Aorta (tissue), 5 donors: ENCODE measurements at regions not wholly inside any gene's neighbourhood (a gene's known extent, or its start where the extent isn't known, plus 50 kb on each side); places are given as distances from the start of the nearest gene placed in this dataset.

Experiments used
- ATAC-seq: fragments of 200-7000 bp; cut with Tn5 transposase; one replicate; pipeline ENCODE4 v1.9.1; 2022; ENCODE audit warnings: moderate library complexity; ENCODE audit not compliant: low FRiP score
- DNase-seq, 2 donors: peaks; one replicate each; pipeline ENCODE4 v3.0.0-alpha.2; 2020
- H3K27ac ChIP-seq, 2 donors: one replicate each; pipeline ENCODE4 v1.5.1; 2013; ENCODE audit warnings: low read length in 2 of 2, mild to moderate bottlenecking in 2 of 2, moderate library complexity in 2 of 2, control low read depth in 1 of 2, inconsistent platforms in 1 of 2, low read depth in 1 of 2
- H3K27me3 ChIP-seq, 2 donors: one replicate each; pipeline ENCODE4 v1.6.1; 2013; ENCODE audit warnings: control low read depth in 1 of 2, low read length in 1 of 2, mild to moderate bottlenecking in 1 of 2, moderate library complexity in 1 of 2; ENCODE audit not compliant: insufficient read depth in 2 of 2, control insufficient read depth in 1 of 2
- H3K36me3 ChIP-seq, 2 donors: one replicate each; pipeline ENCODE4 v1.6.1; 2013; ENCODE audit warnings: control low read depth in 1 of 2, low read length in 1 of 2, mild to moderate bottlenecking in 1 of 2; ENCODE audit not compliant: insufficient read depth in 2 of 2, control insufficient read depth in 1 of 2
- H3K4me1 ChIP-seq, 2 donors: one replicate each; pipeline ENCODE4 v1.6.1; 2013; ENCODE audit warnings: low read length in 2 of 2, control low read depth in 1 of 2, mild to moderate bottlenecking in 1 of 2, moderate library complexity in 1 of 2; ENCODE audit not compliant: insufficient read depth in 2 of 2, control insufficient read depth in 1 of 2
- H3K4me3 ChIP-seq, 2 donors: one replicate each; pipeline ENCODE4 v1.5.1; 2013; ENCODE audit warnings: low read length in 2 of 2, control low read depth in 1 of 2, mild to moderate bottlenecking in 1 of 2
- H3K9me3 ChIP-seq: one replicate; pipeline ENCODE4 v1.6.1; 2013; ENCODE audit warnings: mild to moderate bottlenecking, low read length; ENCODE audit not compliant: control insufficient read depth
- WGBS, 2 donors: extraction: QIAGEN DNeasy Blood & Tissue Kit; methylation state at CpG; one replicate each; pipeline ENCODE4 v1.1.7; 2013; 5-methylcytosine and 5-hydroxymethylcytosine counted together
- intact Hi-C, 2 donors: fragments of 100-400 bp; cut with DNase I; formaldehyde crosslinking; loops; one replicate each; pipeline versions ENCODE4 v1.14.2 to v1.15.0; 2022
- donor health status: healthy with polysubstance abuse.
- donor health status: Bipolar disorder and iron deficiency.
- donor health status: DM: no; HTN: no; CAD: no.
- donor health status: DM: no; HTN: no; CAD: no.
- donor health status: DM: yes; HTN: yes; CAD: no.

DNA sequence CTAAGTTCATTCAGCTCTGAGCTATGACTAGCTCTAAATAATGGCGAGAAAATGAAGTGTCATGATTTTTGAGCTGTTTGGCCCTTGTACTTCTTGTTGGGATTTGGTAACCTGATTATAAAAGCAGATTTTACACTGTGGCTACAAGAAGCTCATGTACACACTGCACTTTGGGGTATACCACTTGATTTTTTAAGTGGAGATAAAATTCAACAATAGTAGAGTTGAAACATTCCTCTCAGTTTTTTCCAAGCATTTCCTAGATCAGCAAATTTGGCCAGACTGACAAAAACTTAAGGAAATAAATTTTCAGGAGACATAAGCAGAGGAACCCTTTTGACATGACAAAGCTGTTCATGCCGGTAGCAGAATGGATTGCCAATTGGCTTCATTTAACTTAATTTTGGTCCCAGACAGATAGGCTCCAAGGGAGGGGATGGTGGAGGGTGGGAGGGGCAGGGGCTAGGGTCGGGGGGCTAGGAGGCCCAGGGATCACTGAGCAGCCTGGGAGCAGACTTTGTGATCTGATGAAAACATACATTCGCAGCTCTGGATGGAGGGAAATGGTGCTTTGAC lies 575.9 kb downstream of the METTL15 start:
- Histone ChIP-seq H3K36me3 (no peaks in the 10 kb centered on the region), H3K27ac (no peak overlapping the region), H3K4me3 (no peak overlapping the region), H3K9me3 (no peaks in the 10 kb centered on the region), H3K27me3 (no peaks in the 10 kb centered on the region), H3K4me1 (no peaks in the 10 kb centered on the region)
- ATAC-seq (no peak), DNase-seq (no peak)
- 53 to 61% methylated on average over 4 of the region's 4 CpGs for WGBS, 2 donors
- intact Hi-C loops = no loop called here

GRCh38 chr11:28679795-28680468 lies 571.7 kb downstream of the METTL15 start:
- Histone ChIP-seq H3K9me3 (no peaks in the 10 kb centered on the region), H3K4me3 (no peak overlapping the region), H3K27ac (no peak overlapping the region), H3K27me3 (no peaks in the 10 kb centered on the region), H3K4me1 (no peaks in the 10 kb centered on the region), H3K36me3 (no peaks in the 10 kb centered on the region)
- DNase-seq (peak in 1 of 2 donors; percentile 46), ATAC-seq (no peak)
- intact Hi-C loops = no loop called here
- whole genome bisulfite sequencing, 2 donors = 90 to 93% methylated on average over 3 of the region's 3 CpGs

GRCh38 chr11:28677721-28678120 lies 569.5 kb downstream of the METTL15 start:
- Histone ChIP-seq H3K36me3 (no peaks in the 10 kb centered on the region), H3K27me3 (no peaks in the 10 kb centered on the region), H3K9me3 (no peaks in the 10 kb centered on the region), H3K4me1 (no peaks in the 10 kb centered on the region), H3K27ac (no peak overlapping the region), H3K4me3 (no peak overlapping the region)
- intact Hi-C loops = no loop called here
- 99 to 100% methylated on average over 1 of the region's 1 CpG for WGBS, 2 donors
- ATAC-seq = no peak
- DNase-seq = no peak

DNA sequence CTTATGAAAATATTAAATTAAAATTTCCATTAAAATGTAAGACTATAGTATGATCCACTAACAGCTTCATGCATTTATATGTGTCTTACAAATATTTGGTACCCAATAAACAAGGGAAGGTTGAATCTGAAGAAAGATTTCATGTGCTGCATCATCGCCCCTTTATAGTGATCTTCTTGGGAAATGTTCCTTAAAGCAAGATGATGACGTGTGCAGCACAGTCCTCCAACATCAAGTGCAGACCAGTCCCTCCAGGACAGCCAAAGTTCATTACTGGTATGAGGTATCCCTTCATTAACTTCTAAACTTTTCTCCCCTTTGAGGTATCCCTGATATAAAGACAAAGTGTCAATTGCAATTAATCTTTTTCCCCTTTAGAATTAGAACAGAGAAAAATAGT lies 567.0 kb downstream of the METTL15 start:
- no peak overlapping the region for H3K27ac ChIP-seq
- H3K27me3 ChIP-seq = no peaks in the 10 kb centered on the region
- no peaks in the 10 kb centered on the region for H3K4me1 ChIP-seq
- DNase-seq = no peak
- H3K9me3 ChIP-seq = no peaks in the 10 kb centered on the region
- 94 to 95% methylated on average over 2 of the region's 2 CpGs for WGBS, 2 donors
- no peak for ATAC-seq
- intact Hi-C loops = no loop called here
- H3K36me3 ChIP-seq = no peaks in the 10 kb centered on the region
- no peak overlapping the region for H3K4me3 ChIP-seq

DNA sequence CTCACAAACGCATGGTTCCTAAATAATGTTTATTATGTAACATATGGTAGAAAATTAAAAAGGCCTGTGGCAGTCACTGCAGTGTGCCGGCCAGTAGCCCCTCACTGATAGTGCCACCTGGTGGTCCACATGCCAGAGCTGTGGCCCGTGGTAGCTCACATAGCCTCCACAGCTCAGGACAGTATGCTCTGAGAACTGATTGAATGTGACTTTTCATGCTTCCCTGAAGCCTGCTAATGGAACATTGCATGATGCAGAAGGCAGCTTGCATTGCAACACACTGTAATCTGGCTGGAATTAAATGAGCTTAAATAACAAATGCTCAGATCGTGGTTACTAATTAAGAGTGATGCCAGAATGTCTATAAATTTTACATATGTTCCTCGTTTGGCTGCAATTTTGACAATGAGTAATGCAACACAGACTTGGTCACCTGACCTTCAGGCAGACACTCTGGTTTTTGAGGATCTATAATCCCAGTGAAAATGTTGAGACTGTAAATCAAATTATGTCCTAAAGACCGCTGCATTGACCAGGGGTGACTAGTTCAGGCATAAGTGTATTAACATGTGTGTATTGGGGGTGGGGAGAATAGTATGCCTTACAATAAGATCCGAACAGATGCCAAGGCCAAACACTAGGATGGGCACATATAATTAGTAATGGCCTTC lies 566.4 kb downstream of the METTL15 start:
- Histone ChIP-seq H3K4me3 (no peak overlapping the region), H3K4me1 (no peaks in the 10 kb centered on the region), H3K27ac (no peak overlapping the region), H3K27me3 (no peaks in the 10 kb centered on the region), H3K36me3 (no peaks in the 10 kb centered on the region), H3K9me3 (no peaks in the 10 kb centered on the region)
- ATAC-seq (no peak), DNase-seq (no peak)
- WGBS, 2 donors = 59 to 64% methylated on average over 7 of the region's 7 CpGs
- intact Hi-C loops = no loop called here

DNA sequence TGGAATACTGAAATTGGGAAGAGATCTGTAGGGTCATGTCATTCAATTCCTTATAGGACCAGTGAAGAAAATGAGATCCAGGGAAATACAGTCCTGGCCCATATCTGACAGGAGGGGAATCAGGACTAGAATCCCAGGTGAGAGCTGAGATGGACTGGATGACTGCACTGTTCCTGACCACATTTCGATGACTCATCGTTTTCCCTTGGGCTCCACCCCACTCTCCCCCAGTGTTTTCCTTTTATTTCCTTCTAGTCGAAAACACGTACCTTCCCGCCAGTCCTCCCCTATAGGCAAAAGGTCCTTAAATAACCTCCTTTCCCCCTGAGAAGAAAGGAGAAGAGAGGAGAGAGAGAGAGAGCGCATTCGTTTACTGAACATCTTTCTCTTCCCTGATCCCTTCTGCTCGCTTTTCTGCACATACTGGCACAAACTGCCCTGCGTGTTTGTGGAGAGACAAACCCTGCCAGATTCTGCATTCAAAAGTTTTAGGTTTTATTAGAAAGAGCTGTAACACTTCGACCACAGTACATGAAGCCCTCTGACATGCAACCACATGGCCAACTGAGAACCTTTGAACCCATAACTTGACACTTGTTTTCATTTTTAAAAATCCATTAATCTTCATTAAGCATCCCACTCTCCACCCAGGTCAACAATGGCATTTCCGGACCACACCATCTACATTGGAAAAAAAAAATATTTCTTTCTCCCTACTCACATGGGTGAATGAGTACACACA lies 565.7 kb downstream of the METTL15 start:
- DNase-seq = no peak
- Histone ChIP-seq H3K4me3 (no peak overlapping the region), H3K27me3 (no peaks in the 10 kb centered on the region), H3K27ac (no peak overlapping the region), H3K36me3 (no peaks in the 10 kb centered on the region), H3K4me1 (no peaks in the 10 kb centered on the region), H3K9me3 (no peaks in the 10 kb centered on the region)
- ATAC-seq = no peak
- intact Hi-C loops = no loop called here
- 61 to 66% methylated on average over 11 of the region's 11 CpGs for WGBS, 2 donors

GRCh38 chr11:28671274-28671673 lies 563.1 kb downstream of the METTL15 start:
- Histone ChIP-seq H3K4me1 (no peaks in the 10 kb centered on the region), H3K9me3 (no peaks in the 10 kb centered on the region), H3K4me3 (no peak overlapping the region), H3K36me3 (no peaks in the 10 kb centered on the region), H3K27ac (no peak overlapping the region), H3K27me3 (no peaks in the 10 kb centered on the region)
- WGBS, 2 donors = 48 to 51% methylated on average over 4 of the region's 4 CpGs
- DNase-seq (no peak), ATAC-seq (no peak)
- intact Hi-C loops = no loop called here

GRCh38 chr11:28666632-28667031 lies 558.4 kb downstream of the METTL15 start:
- intact Hi-C loops = no loop called here
- H3K9me3 ChIP-seq = no peaks in the 10 kb centered on the region
- no peaks in the 10 kb centered on the region for H3K4me1 ChIP-seq
- no peak for DNase-seq
- ATAC-seq = no peak
- no peak overlapping the region for H3K27ac ChIP-seq
- 67 to 70% methylated on average over 6 of the region's 6 CpGs for WGBS, 2 donors
- no peaks in the 10 kb centered on the region for H3K36me3 ChIP-seq
- H3K4me3 ChIP-seq = no peak overlapping the region
- H3K27me3 ChIP-seq = no peaks in the 10 kb centered on the region
